CD1c-positive myeloid dendritic cell (primary cell): ENCODE measurements at regions not wholly inside any gene's neighbourhood (a gene's known extent, or its start where the extent isn't known, plus 50 kb on each side); places are given as distances from the start of the nearest gene placed in this dataset.
A peak's percentile ranks its signal among the peaks of the same experiment; 100 is the strongest.

ENCODE experiments used
- DNase-seq: peaks from one replicate; pipeline ENCODE4 v3.0.0-alpha.2; 2016; ENCODE audit errors: extremely low spot score

GRCh38 chr21:35648512-35648911, 411.8 kb downstream of the SETD4 start:
- no peak for DNase-seq

DNA sequence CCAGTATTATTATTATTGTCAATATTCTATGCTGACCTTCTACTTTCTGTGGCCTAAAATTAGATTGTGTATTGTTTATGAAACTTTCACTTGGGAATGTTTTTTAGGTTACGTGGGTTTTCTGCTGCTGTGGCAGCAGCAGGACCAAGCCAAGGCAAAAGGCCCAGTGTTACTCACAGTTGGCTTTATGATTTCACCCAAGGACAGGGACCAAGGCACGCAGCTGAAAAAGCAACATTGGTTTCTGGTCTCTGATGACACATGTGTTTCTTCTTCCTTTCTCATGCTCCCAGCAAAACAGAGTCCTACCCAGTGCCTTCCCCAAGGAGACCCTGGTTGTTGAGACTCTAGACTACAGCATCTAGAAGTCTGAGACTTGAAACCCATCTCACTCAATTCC, 413.7 kb downstream of the SETD4 start:
- no peak for DNase-seq

DNA sequence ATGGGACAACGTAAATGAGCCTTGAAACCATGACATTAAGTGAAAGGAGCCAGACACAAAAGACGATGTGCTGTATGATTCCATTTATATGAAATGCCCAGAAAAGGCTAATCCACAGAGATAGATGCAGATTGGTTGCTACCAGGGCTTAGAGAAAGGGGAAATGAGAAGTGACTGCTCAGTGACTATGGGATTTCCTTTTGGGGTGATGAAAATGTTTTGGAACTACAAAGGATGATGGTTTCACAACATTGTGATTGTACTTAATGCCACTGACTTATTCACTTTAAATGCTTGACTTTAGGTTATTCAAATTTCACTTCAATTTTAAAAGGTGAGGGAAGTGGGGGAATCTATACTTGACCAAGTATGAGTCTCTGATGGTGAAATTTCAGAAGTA, 414.3 kb downstream of the SETD4 start:
- no peak for DNase-seq

DNA sequence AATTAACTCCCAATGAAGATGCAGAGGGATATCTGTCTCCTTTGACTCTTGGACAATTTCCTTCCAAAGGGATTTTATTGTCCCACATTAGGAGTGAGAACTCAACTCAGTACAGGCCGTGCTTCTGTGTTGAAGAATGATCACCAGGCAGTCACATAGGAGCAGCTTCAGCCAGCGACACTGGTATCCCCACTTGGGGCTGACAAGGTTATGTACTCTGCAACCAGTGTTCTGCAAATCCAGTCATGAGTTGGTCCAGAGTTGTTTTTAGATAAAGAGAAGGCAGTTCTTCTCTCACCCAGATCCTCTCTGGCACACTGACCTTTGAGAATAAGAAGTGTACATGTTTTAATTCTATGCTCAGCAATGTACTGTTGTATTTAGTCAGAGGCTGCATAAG, 415.8 kb downstream of the SETD4 start:
- no peak for DNase-seq

DNA sequence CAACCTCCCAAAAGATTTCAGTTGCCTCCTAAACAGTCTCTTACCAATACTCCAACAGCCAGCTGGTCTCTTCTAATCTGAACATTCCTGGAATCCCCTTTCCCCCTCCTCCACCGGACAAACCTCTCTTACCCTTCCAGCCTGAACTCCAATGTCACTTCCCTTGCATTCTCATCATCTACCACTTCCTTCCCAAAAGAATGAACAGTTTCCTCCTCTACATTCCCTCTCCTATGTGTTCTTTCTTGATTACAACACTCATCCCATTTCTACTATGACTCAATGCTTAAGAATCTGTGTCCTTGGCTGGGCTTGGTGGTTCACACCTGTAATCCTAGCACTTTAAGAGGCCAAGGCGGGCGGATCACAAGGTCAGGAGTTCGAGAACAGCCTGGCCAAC, 417.1 kb downstream of the SETD4 start:
- DNase-seq = no peak

DNA sequence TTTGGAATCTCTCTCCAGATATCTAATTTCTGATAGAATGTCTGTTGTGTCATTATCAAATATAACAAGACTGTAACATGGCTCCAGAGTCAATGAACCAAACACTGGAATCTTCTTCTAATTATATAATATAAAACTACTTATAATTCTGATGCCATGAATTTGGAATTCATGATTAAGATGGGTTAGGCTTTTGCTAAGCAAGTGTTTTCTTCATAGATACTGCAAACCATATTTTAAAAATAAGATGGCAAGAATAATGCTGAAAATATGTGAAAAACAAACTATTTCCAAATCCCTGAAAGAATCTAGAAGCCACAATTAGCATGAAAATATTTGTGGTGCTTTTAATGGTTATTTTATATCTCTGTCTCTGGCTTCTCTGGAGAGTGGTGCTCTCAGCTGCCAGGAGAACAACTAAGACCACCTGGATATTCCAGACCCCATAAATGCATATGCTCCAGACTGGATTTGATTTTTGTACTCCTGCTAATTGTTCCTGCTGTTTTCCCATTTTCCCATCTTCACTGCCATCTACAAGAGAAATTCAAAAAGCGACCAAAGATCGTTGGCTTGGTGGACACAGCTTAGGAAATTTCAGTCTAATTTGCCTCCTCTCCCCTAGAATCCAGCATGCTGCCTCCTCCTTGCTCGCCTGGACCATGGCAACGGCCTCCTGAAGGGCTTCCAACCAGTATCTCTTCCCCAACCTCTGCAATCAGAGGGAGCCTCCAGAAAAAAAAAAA, 418.9 kb downstream of the SETD4 start:
- DNase-seq = no peak

DNA sequence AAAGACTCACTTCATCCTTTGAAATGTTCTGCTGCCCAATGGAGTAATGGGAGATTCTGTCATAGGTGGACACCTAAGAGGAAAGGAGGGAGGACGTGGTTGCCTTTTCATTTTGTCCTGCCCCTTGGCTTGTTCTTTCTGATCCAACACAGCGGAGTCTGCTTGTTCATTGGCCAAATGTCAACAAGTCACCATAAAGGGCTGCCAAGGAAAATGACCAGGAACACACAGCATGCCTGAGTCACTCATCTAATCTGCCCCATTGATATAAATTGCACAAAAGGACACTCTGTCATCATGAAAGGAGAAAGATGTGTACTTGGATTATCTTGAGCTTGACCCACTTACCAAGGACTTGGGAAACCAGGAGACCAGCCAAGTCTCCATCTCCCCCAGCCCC, 422.9 kb downstream of the SETD4 start:
- no peak for DNase-seq

- DNase-seq = no peak
Observed at GRCh38 chr21:35635994-35636393, 424.3 kb downstream of the SETD4 start.

GRCh38 chr21:35635261-35635660, 425.1 kb downstream of the SETD4 start:
- DNase-seq = no peak

DNA sequence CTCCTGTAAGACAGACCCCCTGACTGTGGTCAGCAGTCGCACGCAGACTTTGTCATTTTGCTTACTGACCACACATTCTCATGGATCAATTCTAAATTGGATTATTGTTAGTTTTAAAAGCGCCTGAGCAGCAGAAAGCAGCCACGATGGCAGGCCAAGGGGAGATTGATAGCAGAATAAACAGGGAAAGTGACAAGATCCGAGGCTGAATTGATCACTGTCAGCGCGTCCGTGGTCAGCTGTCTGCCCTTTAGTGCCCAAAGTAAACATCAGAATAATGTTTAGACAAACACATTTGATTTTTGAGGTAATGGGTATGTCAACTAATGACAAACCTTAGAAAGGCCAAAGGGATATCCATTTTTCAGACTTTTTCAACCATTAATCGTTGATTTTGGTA, 426.8 kb downstream of the SETD4 start:
- DNase-seq = no peak

DNA sequence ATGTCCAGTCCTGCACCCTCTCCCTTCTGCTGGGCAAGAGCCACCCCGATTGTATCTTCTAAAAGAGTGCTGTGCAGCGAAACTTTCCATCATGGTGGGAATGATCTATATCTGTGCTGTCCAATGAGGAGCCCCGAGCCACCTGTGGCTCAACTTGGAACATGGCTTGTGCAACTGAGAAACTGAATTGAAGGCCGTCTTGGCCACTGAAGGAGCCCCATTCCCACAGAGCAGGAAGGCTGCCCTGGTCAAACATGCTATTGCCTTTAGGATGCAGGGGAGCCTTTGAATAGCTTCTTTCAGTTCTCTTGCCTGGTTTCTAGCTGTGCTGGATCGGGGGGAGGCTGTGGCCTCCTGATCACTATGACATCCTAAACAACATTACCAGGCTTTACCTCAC, 427.6 kb downstream of the SETD4 start:
- no peak for DNase-seq

GRCh38 chr21:35628316-35628715, 432.0 kb downstream of the SETD4 start:
- no peak for DNase-seq

GRCh38 chr21:35627462-35627861, 432.9 kb downstream of the SETD4 start:
- no peak for DNase-seq

GRCh38 chr21:35625576-35625975, 434.8 kb downstream of the SETD4 start:
- no peak for DNase-seq

GRCh38 chr21:35624901-35625300, 435.4 kb downstream of the SETD4 start:
- no peak for DNase-seq

DNA sequence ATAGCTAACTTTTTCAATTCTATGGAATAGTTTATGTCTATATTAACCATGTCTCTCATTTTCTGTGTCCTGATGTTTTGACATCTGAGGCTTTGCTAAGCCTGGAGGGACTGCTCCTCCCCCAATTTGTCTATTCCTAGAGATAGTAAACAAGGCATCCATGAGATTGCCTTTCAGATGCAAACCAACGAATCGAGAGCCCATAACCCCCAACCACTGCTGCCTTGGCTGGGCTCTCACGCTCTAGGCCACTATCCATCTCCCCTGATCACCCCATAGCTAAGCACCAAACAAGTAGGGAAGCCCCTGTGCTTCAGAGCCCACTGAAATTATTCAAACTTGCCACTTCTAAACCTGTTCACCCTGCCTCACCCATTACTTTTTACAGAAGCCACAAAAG, 437.7 kb downstream of the SETD4 start:
- DNase-seq = no peak

- DNase-seq = no peak
Observed at GRCh38 chr21:35619184-35619583, 441.1 kb downstream of the SETD4 start.

- DNase-seq = no peak
Observed at GRCh38 chr21:35617491-35617890, 442.8 kb downstream of the SETD4 start.

DNA sequence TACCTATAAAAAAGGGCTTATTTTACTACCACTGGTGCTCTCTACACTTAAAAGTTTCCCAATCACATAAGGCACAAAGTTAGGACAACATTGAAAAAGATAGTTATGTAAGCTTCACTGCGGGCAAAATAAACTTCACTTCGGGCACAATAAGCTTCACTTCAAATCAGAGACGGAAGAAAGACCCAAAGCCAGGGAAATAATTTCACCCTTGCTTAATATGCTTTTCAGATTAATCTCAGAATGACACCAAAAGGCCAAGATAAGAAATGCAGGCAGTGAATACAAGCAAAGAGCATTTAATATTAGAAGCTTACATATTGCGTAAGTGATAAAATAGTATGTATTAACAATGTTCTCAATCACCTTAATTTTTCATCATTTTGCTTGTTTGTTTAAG, 444.2 kb downstream of the SETD4 start:
- DNase-seq = peak; percentile 3

DNA sequence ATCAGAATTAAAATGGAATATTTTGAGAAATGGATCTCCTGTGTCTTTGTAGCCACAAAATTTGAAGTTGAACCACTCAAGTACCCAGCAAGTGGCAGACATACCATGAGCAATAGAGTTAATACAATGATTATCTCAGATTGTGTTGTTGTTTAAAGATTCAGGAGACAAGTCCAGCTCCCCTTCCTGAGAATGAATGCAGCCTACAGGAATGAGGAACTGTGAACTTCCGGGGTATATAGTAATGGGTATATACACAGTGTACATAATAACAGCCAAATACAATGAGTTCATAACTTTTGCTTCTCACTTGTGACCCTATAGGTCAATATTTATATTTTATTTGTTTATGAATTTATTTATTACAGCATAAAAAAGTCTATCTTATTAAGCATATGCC, 445.0 kb downstream of the SETD4 start:
- DNase-seq = peak; percentile 17

DNA sequence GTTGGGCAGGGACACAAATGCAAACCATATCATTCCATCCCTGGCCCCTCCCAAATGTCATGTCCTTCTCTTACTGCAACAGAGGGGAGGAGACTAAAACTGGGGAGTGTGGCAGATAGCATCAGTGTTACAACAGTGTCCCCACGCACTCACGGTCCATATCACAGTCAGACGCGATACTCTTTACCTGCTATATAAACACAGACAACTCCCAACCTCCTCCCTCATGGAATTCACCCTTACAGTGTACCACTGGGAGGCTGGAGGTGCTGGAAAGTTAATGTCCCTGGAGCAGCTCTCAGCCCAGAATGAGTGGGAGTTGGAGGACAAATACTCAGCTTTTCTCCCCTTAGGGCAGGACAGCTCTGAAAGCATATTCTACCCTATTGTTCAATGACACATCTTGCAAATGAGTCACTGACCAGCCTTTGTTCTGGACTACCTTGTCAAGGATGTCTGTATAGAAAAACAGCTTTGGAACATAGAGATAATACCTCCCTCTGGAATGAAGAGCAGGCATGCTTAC, 445.9 kb downstream of the SETD4 start:
- DNase-seq = no peak

DNA sequence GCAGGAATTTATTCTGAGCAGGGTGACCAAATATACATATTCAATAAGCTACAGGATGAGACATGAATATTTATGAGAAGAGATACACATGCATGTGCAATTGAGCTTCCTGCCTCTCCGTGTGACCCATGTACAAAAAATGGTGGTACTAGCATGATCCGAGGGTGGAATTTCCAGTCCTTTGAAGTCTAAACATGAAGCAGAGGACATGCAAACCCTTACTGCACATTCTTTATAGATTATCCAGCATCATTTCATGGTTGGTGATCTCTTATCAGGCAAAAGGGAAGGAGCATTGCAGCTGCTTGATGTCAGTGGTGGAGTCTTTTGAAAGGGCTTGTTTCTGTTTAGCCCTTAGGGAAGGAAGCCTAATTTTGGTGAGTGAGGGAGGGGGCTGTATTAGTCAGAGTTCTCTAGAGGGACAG, 448.6 kb downstream of the SETD4 start:
- no peak for DNase-seq

DNA sequence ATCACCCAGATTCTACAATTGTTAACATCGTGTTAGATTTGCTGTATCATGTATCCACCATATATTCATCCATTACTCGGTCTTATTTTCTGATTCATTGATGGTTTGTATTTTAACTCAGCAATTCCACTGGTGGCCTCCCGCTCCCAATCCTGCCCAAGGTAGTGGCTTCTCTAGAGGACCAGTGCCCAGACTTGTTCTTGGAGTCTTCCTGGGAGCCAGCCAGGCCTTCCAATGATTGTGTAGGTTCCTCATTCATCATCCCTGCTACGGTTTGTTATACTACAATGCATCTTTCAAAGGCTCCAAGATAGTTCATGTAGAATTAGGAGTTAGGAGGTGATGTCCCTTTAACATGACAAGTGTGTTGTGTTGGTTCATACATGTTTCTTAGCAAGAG, 451.1 kb downstream of the SETD4 start:
- no peak for DNase-seq

DNA sequence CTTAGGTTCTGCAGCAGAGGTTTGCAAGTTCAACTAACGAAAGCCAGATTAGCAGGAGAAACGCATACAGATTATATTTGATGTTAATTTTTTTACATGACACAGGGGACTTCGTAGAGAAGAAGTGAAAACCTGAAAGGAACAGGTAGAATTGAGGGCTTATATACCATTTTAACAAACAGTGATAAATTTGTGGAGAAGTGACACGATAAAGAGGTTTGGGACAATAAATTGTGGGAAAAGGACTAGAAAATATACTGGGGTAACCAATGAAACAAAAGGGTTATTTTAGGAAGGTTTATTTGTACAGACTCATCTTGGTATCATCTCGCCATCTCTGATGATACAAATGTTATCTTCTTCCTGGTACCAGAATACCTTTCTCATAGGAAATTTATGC, 452.9 kb downstream of the SETD4 start:
- no peak for DNase-seq
